ENCODE measurements at regions not wholly inside any gene's neighbourhood (a gene's known extent, or its start where the extent isn't known, plus 50 kb on each side); places are given as distances from the start of the nearest gene placed in this dataset.

DNA sequence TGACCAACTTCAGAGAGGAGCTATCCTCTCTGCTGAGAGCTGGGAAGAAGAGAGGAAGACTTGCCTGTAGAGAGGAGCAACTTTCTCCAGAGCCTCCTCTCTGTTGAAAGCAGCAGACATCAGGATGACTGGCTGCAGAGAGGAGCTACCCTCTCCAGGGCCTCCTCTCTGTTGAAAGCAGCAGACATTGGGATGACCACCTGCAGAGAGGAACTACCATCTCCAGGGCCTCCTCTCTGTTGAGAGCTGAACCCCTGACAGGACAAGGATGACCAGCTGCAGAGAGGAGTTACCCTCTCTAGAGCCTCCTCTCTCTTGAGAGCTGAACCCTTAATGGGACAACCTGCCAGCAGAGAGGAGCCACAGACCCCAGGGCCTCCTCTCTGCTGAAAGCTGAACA lies 83.0 kb upstream of the GJB5 start:
- intact Hi-C loops (cut with micrococcal nuclease): no loop called here
- no peak for DNase-seq
- H3F3A ChIP-seq (ENCODE audit: low read length, unreplicated experiment): no peaks in the 10 kb centered on the region
- no peaks in the 10 kb centered on the region for H3K9me2 ChIP-seq (replicated peaks; ENCODE audit: low read length)
- no peaks in the 10 kb centered on the region for H3K79me2 ChIP-seq (ENCODE audit: low read length)
- H4K20me1 ChIP-seq (ENCODE audit: low read length): no peaks in the 10 kb centered on the region
- H3K4me2 ChIP-seq (ENCODE audit: low read length): no peak overlapping the region
- H3K9me3 ChIP-seq (ENCODE audit: low read length): no peaks in the 10 kb centered on the region
- no peak overlapping the region for H3K27ac ChIP-seq (ENCODE audit: low read length)
- BruUV-seq (replicated peaks): no TSS peak
- ChIA-PET POLR2A (ENCODE audit: unreplicated experiment) (no interaction called here), CTCF (no interaction called here)
- ATAC-seq: no peak
- no peaks in the 10 kb centered on the region for H3K36me3 ChIP-seq (ENCODE audit: low read depth, low read length)
- H3K4me1 ChIP-seq (ENCODE audit: insufficient read depth, low read length): no peaks in the 10 kb centered on the region
- H2AFZ ChIP-seq (ENCODE audit: low read length): no peak overlapping the region
- no peak overlapping the region for H3K9ac ChIP-seq (ENCODE audit: low read length)
- H3K27me3 ChIP-seq (ENCODE audit: low read length): 0 out of 2 replicates have a peak, but pooled peaks cover 3% of the 10 kb centered on the region
- no peak overlapping the region for H3K4me3 ChIP-seq (ENCODE audit: low read length)
- TF ChIP-seq EZH2phosphoT487 (IDR thresholded peaks at IDR 0.05; ENCODE audit: borderline replicate concordance, low read length) (no peak), EZH2 (IDR thresholded peaks at IDR 0.05; ENCODE audit: low read length, unreplicated experiment) (no peak)
- TF ChIP-seq, protein P1, sequence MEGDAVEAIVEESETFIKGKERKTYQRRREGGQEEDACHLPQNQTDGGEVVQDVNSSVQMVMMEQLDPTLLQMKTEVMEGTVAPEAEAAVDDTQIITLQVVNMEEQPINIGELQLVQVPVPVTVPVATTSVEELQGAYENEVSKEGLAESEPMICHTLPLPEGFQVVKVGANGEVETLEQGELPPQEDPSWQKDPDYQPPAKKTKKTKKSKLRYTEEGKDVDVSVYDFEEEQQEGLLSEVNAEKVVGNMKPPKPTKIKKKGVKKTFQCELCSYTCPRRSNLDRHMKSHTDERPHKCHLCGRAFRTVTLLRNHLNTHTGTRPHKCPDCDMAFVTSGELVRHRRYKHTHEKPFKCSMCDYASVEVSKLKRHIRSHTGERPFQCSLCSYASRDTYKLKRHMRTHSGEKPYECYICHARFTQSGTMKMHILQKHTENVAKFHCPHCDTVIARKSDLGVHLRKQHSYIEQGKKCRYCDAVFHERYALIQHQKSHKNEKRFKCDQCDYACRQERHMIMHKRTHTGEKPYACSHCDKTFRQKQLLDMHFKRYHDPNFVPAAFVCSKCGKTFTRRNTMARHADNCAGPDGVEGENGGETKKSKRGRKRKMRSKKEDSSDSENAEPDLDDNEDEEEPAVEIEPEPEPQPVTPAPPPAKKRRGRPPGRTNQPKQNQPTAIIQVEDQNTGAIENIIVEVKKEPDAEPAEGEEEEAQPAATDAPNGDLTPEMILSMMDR (conservative IDR thresholded peaks at IDR 0.05; ENCODE audit: low read depth, low read length): no peak

DNA sequence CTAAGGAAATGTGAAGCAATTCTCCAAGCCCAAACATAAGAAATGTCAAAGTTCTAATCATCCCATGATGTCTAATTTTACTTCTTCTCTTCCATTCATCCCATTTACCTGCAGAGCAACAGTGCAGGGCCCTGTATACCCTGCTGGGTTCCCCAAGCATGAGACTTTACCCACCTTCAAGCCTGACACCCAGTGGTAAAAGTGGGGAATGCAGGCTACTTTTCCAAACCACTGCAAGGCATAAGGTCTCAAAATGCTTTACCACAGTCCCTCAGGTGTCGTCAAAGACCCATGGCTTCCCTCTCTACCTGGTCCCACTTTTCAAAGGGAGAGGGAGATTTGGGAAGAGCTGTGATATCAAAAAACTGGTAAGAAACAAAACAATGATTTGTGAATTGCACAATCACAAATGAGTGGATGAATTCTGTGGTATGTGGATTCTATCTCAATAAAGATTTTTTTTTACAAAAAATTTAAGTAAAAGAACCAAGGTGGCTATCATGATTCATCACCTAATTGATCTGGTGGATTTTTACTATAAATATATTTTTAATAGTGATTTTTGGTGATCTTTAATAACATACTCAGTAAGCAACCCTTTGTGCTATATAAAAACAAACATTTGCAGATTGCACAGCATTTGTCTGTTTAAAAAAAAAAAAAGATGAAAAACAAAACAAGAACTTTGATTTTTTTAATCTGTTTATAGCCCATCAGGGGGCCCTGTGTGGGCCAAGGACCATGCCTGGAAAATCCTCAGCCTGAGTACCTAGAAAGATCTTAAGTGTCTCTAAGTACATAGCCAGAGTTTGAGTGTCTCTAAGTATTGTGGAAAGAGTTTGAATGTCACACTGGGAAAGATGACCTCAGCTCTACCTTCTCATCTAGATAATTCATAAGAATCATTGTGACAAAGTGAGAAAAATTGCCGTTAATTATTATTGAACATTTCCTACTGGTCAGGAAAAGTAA lies 73.1 kb upstream of the GJB5 start:
- intact Hi-C loops (cut with micrococcal nuclease): no loop called here
- H3K27ac ChIP-seq (ENCODE audit: low read length): no peak overlapping the region
- H3F3A ChIP-seq (ENCODE audit: low read length, unreplicated experiment): no peaks in the 10 kb centered on the region
- TF ChIP-seq EZH2 (IDR thresholded peaks at IDR 0.05; ENCODE audit: low read length, unreplicated experiment): no peak
- TF ChIP-seq, protein P1 (conservative IDR thresholded peaks at IDR 0.05; ENCODE audit: low read depth, low read length): peak; percentile 76
- no peak for TF ChIP-seq EZH2phosphoT487 (IDR thresholded peaks at IDR 0.05; ENCODE audit: borderline replicate concordance, low read length)
- H3K36me3 ChIP-seq (ENCODE audit: low read depth, low read length): no peaks in the 10 kb centered on the region
- CTCF ChIA-PET: no interaction called here
- H3K9me2 ChIP-seq (replicated peaks; ENCODE audit: low read length): no peaks in the 10 kb centered on the region
- no peaks in the 10 kb centered on the region for H4K20me1 ChIP-seq (ENCODE audit: low read length)
- H3K4me3 ChIP-seq (ENCODE audit: low read length): no peak overlapping the region
- no peak overlapping the region for H3K9ac ChIP-seq (ENCODE audit: low read length)
- H3K9me3 ChIP-seq (ENCODE audit: low read length): no peaks in the 10 kb centered on the region
- H3K4me2 ChIP-seq (ENCODE audit: low read length): no peak overlapping the region
- ATAC-seq: peak; percentile 79
- H3K27me3 ChIP-seq (ENCODE audit: low read length): peaks cover 39% of the 10 kb centered on the region
- peak; percentile 80 for DNase-seq
- H3K4me1 ChIP-seq (ENCODE audit: insufficient read depth, low read length): no peaks in the 10 kb centered on the region
- POLR2A ChIA-PET (ENCODE audit: unreplicated experiment): no interaction called here
- no peak overlapping the region for H2AFZ ChIP-seq (ENCODE audit: low read length)
- BruUV-seq (replicated peaks): no TSS peak
- no peaks in the 10 kb centered on the region for H3K79me2 ChIP-seq (ENCODE audit: low read length)
